ENCODE measurements at regions not wholly inside any gene's neighbourhood (a gene's known extent, or its start where the extent isn't known, plus 50 kb on each side); places are given as distances from the start of the nearest gene placed in this dataset.
A peak's percentile ranks its signal among the peaks of the same experiment; 100 is the strongest.
"Not testable (repeated sequence)": the region's sequence is repeated elsewhere in the genome, so short reads cannot be mapped to it uniquely, and the experiment has no call there.

DNA sequence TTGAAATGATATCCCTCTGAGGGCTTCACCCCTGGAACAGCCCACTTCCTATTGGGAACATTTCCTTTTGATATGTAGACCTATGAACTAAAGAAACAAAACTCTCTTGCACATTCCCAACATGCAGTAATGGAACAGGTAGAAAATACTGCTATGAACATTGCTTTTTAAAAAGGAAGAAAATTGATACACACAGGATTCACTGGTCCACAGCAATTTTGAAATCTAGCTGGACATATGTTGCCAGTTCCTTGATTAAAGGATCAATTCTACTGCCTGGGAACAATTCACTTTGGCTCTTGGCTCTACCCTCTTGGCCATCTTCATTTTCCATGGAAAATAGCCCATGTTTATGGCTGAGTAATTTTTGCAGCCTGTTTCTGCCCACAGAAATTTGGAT, 74.9 kb upstream of the ZNF280D start:
- DNase-seq (ENCODE audit: low spot score), result no peak

- no peak for DNase-seq (ENCODE audit: low spot score)
Observed at GRCh38 chr15:56806148-56806536, 72.8 kb upstream of the ZNF280D start.

DNA sequence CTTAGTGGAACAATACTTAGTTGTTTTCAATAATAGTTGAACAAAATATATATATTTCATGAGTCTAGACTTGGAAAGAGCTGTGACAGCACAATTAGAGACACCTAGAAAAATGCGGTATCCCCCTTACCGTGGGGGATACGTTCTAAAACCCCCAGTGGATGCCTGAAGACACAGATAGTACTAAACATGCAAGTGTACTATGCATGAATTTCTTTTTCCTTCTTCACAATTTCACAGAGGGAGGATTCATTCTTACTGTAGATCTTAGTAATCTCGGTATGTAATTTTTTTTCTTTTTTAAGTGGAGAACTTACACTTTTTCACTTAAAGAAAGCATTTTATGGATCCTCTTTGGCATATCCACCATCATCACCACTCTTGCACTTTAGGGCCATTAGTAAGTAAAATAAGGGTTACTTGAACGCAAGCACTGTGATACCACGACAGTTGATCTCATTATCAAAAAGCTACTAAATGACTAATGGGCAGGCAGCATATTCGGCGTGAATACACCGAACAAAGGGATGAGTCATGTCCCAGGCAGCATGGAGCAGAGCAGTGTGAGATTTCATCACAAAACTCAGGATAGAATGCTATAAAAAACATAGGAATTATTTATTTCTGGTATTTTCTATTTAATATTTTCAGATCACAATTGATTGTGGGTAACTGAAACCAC, 72.3 kb upstream of the ZNF280D start:
- peak; percentile 11 for DNase-seq (ENCODE audit: low spot score)

- DNase-seq (ENCODE audit: low spot score), result no peak
Observed at GRCh38 chr15:56804938-56805337, 71.6 kb upstream of the ZNF280D start.

DNA sequence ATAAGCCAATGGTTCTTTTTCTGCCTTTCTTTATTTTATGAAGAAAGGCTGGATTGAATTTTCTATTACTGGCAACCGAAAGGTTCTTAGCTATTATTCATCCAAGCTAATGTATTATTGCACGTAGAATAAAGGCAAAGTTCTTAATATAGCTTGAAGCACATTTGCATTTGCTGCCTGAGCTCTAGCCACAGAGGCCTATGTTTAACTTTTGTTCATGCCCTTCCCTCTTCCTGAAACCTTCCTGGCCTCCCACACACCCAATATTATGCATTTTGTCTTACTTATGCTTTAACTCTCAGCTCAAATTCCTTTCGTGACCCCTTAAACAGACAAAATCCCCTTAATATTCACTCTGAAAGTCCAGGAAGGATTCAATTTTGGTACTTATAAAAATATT, 71.0 kb upstream of the ZNF280D start:
- DNase-seq (ENCODE audit: low spot score), result no peak

DNA sequence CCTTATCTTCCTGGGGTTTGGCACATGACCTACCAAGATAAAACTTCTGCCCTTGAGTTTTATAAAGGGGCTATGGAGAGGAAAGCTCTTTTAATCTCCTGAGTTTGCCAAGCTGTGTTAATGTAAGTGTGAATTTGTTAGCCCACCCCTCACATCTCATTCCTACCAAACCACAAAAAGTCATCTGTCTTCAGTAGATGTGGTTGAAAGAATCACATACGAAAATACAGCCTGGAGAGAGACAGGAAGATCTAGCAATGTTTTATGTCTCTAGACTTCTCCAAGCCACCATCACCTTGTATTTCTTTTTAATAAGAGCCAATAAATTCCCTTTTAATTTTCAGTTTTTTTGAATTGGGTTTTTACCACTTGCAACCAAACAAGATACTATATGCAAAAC, 68.9 kb upstream of the ZNF280D start:
- DNase-seq (ENCODE audit: low spot score), result no peak

- no peak for DNase-seq (ENCODE audit: low spot score)
Observed at GRCh38 chr15:56798639-56799038, 65.3 kb upstream of the ZNF280D start.

GRCh38 chr15:56797720-56798275, 64.5 kb upstream of the ZNF280D start:
- DNase-seq (ENCODE audit: low spot score), result no peak

GRCh38 chr15:56795502-56795901, 62.2 kb upstream of the ZNF280D start:
- DNase-seq (ENCODE audit: low spot score), result no peak

DNA sequence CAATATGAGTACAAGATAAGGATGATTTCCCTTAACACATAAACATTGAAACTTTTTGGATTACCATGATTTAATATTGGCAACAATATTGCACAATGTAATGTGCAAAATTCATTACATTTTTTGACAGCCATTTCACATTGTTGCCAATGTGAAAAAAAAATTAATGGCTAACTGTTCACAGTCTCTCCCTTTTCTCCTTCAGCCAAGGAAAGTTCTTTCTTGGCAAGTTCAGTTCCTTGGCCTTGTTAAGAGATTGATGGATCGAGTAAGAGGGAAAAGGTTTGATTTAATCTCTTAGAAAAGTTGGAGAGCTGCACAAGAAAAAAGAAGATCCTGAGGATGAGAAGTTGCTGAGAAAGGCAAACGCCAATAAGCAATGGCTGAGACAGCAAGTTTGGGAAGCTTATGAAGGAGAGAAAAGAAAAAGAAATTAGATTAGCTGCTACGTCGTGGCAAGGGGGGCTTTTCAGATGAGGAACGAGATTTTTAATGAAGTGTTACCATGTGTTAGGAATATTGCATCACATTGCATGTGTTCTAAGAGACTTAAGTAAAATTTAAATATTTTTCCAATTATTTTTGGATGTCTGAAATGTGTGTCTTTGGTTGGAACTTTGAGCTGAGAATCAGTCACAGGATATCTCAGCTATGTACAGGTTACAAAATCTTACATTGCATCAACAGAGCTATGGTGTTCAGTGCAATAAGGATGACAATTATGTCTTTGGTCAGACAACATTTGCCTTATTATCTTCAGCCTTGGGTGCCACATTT, 61.4 kb upstream of the ZNF280D start:
- no peak for DNase-seq (ENCODE audit: low spot score)

DNA sequence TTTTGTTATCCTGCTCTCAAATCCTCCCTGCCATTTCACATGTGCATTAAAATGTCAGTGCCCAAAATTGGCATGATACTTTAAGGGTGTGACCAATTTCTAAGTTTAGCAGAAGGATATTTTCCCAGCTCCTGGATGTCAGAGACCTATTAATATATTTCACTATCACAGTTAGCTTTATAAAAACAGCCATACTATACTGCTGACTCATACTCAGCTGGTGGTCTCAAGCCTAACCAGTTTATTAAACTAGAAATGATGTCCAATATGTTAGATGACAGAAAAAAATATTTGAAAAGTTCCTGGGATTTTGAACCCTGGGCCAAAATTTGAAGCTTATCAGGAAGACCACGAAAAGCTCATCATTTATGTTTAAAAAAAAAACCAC, 60.9 kb upstream of the ZNF280D start:
- DNase-seq (ENCODE audit: low spot score), result no peak

- DNase-seq (ENCODE audit: low spot score), result no peak
Observed at GRCh38 chr15:56792211-56792610, 58.9 kb upstream of the ZNF280D start.

GRCh38 chr15:56791521-56791920, 58.2 kb upstream of the ZNF280D start:
- not testable (repeated sequence) for DNase-seq (ENCODE audit: low spot score)

GRCh38 chr15:56788359-56788758, 55.0 kb upstream of the ZNF280D start:
- no peak for DNase-seq (ENCODE audit: low spot score)

DNA sequence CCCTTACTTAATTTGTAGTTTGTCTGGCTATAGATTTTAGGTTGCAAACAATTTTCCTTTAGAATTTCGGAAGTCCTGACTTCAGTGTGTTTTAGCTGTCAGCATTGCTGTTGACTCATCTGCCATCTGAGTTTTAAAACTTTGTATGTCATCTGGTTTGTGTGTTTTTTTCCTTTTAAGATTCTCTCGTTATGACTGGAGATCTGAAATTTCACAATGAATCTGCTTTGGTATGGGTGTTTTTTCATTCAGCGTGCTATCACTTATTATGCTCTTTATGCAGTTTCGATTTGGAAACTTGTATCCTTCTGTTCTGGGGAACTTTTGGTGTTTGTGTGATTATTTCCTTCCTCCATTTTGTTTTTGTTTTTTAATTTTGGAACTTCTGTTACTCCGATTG, 53.7 kb upstream of the ZNF280D start:
- DNase-seq (ENCODE audit: low spot score), result no peak

GRCh38 chr15:56783857-56784661, 50.8 kb upstream of the ZNF280D start:
- DNase-seq (ENCODE audit: low spot score), result no peak

DNA sequence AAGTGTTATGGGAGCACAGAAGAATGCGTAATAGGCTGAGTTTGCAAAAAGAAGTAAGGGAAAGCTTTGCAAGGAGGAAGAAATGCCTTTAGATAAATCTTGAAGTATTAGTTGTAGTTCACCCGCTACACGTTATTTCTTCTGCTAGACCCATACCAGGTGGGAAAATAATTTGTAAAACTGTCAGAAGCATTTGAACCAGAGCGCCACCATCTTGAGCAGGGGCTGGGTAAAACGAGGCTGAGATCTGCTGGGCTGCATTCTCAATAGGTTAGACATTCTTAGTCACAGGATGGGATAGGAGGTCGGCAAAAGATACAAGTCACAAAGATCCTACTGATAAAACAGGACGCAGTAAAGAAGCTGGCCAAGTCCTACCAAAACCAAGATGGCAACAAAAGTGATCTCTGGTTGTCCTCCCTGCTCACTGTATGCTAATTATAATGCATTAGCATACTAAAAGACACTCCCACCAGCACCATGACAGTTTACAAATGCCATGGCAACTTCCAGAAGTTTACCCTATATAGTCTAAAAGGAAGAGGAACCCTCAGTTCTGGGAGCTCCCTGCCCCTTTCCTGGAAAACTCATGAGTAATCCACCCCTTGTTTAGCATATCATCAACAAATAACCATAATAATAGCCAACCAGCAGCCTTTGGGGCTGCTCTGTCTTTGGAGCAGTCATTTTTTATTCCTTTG, 50.0 kb upstream of the ZNF280D start:
- DNase-seq (ENCODE audit: low spot score), result no peak

Measured in germinal center (tissue), 1 donor.